HEK293 (cell line): ENCODE measurements at regions not wholly inside any gene's neighbourhood (a gene's known extent, or its start where the extent isn't known, plus 50 kb on each side); places are given as distances from the start of the nearest gene placed in this dataset.

Experiments
- CTCF ChIA-PET: fragments of 350-600 bp; formaldehyde crosslinking; extraction: SDS; loops from one replicate; lab custom pipeline; 2021; ENCODE audit warnings: antibody characterized with exemption; lab: Yijun Ruan, JAX
- POLR2A ChIA-PET: fragments of 300-600 bp; formaldehyde crosslinking; extraction: SDS; loops from one replicate; lab custom pipeline; 2020; ENCODE audit warnings: antibody characterized with exemption, inconsistent platforms; lab: Yijun Ruan, JAX
- H3K27ac ChIP-seq: fragments of 200-500 bp; sonication (Bioruptor generic); 2 replicates; pipeline ENCODE4 v1.5.1; 2014; ENCODE audit warnings: low read depth, low read length, control low read depth, inconsistent platforms; ENCODE audit errors: extremely low read depth
- H3K36me3 ChIP-seq, 2 experiments: fragments of 200-500 bp in 1 of 2; sonication (Bioruptor generic) in 1 of 2; 1 replicate in 1 of 2; 2 replicates in 1 of 2; pipeline ENCODE4 v1.5.1; 2014 to 2017; ENCODE audit warnings: inconsistent platforms in 2 of 2, low read length in 2 of 2; ENCODE audit not compliant: control insufficient read depth in 2 of 2, insufficient read depth in 1 of 2
- H3K4me1 ChIP-seq: fragments of 200-500 bp; sonication (Bioruptor generic); 2 replicates; pipeline ENCODE4 v1.5.1; 2014; ENCODE audit warnings: mild to moderate bottlenecking, low read length, inconsistent platforms; ENCODE audit not compliant: control insufficient read depth, insufficient read depth
- H3K4me3 ChIP-seq: 2 replicates; pipeline ENCODE4 v1.5.1; 2011; ENCODE audit warnings: low read depth, mild to moderate bottlenecking, control low read depth, low read length, moderate library complexity
- H3K9me3 ChIP-seq: fragments of 200-500 bp; sonication (Bioruptor generic); 2 replicates; pipeline ENCODE4 v1.5.1; 2014; ENCODE audit warnings: low read depth, low read length, inconsistent platforms; ENCODE audit not compliant: control insufficient read depth, insufficient read depth
- KLF1 ChIP-seq: fragments of 450-650 bp; formaldehyde crosslinking; IDR thresholded peaks from 2 replicates; pipeline ENCODE4 v1.5.1; 2016; ENCODE audit warnings: missing biosample characterization, missing genetic modification characterization
- KLF8 ChIP-seq: fragments of 450-650 bp; formaldehyde crosslinking; IDR thresholded peaks from 2 replicates; pipeline ENCODE4 v1.5.1; 2016; ENCODE audit warnings: missing biosample characterization, missing genetic modification characterization
- SP3 ChIP-seq: fragments of 450-650 bp; formaldehyde crosslinking; IDR thresholded peaks from 2 replicates; pipeline ENCODE4 v1.5.1; 2016; ENCODE audit warnings: missing biosample characterization, missing genetic modification characterization
- TRIM28 ChIP-seq: IDR thresholded peaks from 2 replicates; pipeline ENCODE4 v1.6.1; 2011; ENCODE audit warnings: low read length, control low read depth, borderline replicate concordance
- ZBTB8A ChIP-seq: fragments of 450-650 bp; formaldehyde crosslinking; IDR thresholded peaks from 2 replicates; pipeline ENCODE4 v1.5.1; 2016; ENCODE audit warnings: missing biosample characterization, missing genetic modification characterization
- ZFP69B ChIP-seq: fragments of 450-650 bp; formaldehyde crosslinking; IDR thresholded peaks from 2 replicates; pipeline ENCODE4 v1.5.1; 2016; ENCODE audit warnings: missing biosample characterization, missing genetic modification characterization
- ZIC2 ChIP-seq: fragments of 450-650 bp; formaldehyde crosslinking; IDR thresholded peaks from 2 replicates; pipeline ENCODE4 v1.5.1; 2016; ENCODE audit warnings: missing biosample characterization, missing genetic modification characterization
- ZNF132 ChIP-seq: fragments of 450-650 bp; formaldehyde crosslinking; IDR thresholded peaks from 2 replicates; pipeline ENCODE4 v1.5.1; 2017; ENCODE audit warnings: missing biosample characterization, missing genetic modification characterization, borderline replicate concordance
- ZNF184 ChIP-seq: fragments of 450-650 bp; IDR thresholded peaks from 2 replicates; pipeline ENCODE4 v1.5.1; 2018; ENCODE audit warnings: missing biosample characterization, mild to moderate bottlenecking, missing genetic modification characterization
- ZNF239 ChIP-seq: fragments of 450-650 bp; formaldehyde crosslinking; IDR thresholded peaks from 2 replicates; pipeline ENCODE4 v1.5.1; 2016; ENCODE audit warnings: missing biosample characterization, missing genetic modification characterization
- ZNF335 ChIP-seq: fragments of 450-650 bp; formaldehyde crosslinking; conservative IDR thresholded peaks from 2 replicates; pipeline ENCODE4 v1.5.1; 2016; ENCODE audit warnings: missing biosample characterization, missing genetic modification characterization
- ZNF341 ChIP-seq: fragments of 450-650 bp; formaldehyde crosslinking; IDR thresholded peaks from 2 replicates; pipeline ENCODE4; 2016; ENCODE audit warnings: low read depth, missing biosample characterization, missing genetic modification characterization
- ZNF433 ChIP-seq: fragments of 450-650 bp; formaldehyde crosslinking; IDR thresholded peaks from 2 replicates; pipeline ENCODE4 v1.5.1; 2016; ENCODE audit warnings: missing biosample characterization, missing genetic modification characterization, low read depth
- ZNF514 ChIP-seq: fragments of 450-650 bp; formaldehyde crosslinking; IDR thresholded peaks from 2 replicates; pipeline ENCODE4 v1.5.1; 2016; ENCODE audit warnings: missing biosample characterization, missing genetic modification characterization
- ZNF621 ChIP-seq: fragments of 450-650 bp; formaldehyde crosslinking; IDR thresholded peaks from 2 replicates; pipeline ENCODE4 v1.5.1; 2017; ENCODE audit warnings: missing biosample characterization, missing genetic modification characterization
- ZSCAN23 ChIP-seq: fragments of 450-650 bp; formaldehyde crosslinking; IDR thresholded peaks from 2 replicates; pipeline ENCODE4 v1.5.1; 2016; ENCODE audit warnings: missing biosample characterization, missing genetic modification characterization
- TF ChIP-seq, protein P1 (sequence below): fragments of 450-650 bp; formaldehyde crosslinking; IDR thresholded peaks from 2 replicates; pipeline ENCODE4 v1.5.1; 2016; ENCODE audit warnings: missing biosample characterization, missing genetic modification characterization
- TF ChIP-seq, protein P2 (sequence below): fragments of 450-650 bp; formaldehyde crosslinking; IDR thresholded peaks from 2 replicates; pipeline ENCODE4 v1.5.1; 2016; ENCODE audit warnings: missing biosample characterization, missing genetic modification characterization, low read depth
- TF ChIP-seq, protein P3 (sequence below): fragments of 450-650 bp; formaldehyde crosslinking; IDR thresholded peaks from 2 replicates; pipeline ENCODE4 v1.5.1; 2016; ENCODE audit warnings: missing biosample characterization, missing genetic modification characterization

DNA sequence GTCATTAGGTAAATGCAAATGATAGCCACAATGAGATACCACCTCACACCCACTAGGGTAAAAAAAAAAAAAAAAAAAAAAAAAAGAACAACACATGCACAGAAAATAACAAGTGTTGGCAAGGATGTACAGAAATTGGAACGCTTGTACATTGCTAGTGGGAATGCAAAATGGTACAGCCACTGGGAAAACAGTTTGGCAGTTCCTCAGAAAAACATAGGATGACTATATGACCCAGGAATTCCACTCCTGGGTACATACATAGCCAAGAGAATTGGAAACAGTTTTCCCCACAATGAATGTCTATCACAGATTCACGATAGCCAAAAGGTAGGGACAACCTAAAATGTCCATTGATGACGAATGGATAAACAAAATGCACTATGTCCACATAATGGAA, 161.3 kb upstream of the MAMLD1 start:
- Histone ChIP-seq H3K27ac (no peak overlapping the region), H3K4me3 (no peak overlapping the region), H3K4me1 (peaks cover 5% of the 10 kb centered on the region; the same call in 1 of the 2 replicates), H3K9me3 (no peaks in the 10 kb centered on the region), H3K36me3 (no peaks in the 10 kb centered on the region)
- POLR2A ChIA-PET, result no interaction called here
- CTCF ChIA-PET, result no interaction called here
- TF ChIP-seq ZNF239 (tag by site-specific recombination) (no peak), KLF1 (tag by site-specific recombination) (no peak), ZSCAN23 (tag by site-specific recombination) (no peak)
- TF ChIP-seq, all 188 proteins: peak for 0

DNA sequence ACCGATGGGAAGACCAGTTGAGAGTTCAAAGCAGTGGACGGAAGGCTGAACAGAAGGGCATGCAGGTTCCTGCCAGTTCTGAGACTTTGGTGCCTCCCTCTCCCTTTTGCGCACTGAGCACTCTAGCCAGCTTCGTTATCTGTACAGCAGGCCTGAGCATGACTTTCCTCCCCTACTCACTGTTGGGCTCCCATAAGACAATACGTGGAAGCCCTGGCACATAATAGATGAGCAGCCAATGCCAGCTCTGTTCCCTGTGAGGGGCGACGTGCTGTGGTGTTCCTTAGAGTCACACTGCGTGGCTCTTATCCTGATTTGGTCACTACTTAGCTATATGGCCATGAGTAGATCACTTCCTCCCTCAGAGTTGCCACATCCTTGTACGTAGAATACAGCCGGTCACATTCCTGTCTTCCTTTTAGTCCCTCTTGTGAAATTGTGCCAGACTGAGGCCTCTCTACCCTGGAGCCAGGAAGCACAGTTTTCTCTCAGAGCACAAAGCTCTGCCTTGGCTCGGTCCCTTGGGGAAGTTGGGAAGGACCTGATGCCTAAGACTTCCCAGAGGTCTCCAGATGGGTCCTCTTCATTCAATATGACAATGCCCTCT, 160.4 kb upstream of the MAMLD1 start:
- Histone ChIP-seq H3K27ac (no peak overlapping the region), H3K9me3 (no peaks in the 10 kb centered on the region), H3K4me3 (no peak overlapping the region), H3K4me1 (peaks cover 5% of the 10 kb centered on the region; the same call in 1 of the 2 replicates), H3K36me3 (no peaks in the 10 kb centered on the region)
- CTCF ChIA-PET, result interaction anchor here (0.7 kb wide), 1 partner anchor 152 kb away, joined by 3 read pairs; no protein-coding TSS in a partner anchor
- TF ChIP-seq KLF8 (tag by site-specific recombination) (no peak), ZNF341 (tag by site-specific recombination) (no peak), ZNF433 (tag by site-specific recombination) (no peak), ZNF621 (tag by site-specific recombination) (no peak)
- POLR2A ChIA-PET, result no interaction called here

DNA sequence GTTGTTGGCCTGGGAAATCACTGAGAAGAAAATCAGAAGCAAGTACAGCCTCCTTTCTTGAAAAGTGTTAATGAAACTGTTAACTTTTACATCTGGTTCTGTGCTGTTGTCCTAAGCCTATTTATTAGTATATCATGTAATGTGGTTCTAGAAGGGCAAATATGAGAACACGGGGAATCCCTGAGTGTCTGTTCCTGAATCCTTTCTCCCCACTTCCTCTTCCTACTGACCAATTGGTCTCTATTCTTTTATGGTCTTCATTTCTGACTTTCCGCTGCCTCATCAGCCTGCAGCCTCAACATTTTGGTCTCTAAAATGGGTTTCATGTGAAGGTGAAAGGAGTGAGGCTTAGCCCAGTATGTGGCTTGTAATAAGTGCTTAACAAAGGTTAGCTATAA, 159.9 kb upstream of the MAMLD1 start:
- POLR2A ChIA-PET, result no interaction called here
- no peak overlapping the region for H3K4me3 ChIP-seq
- H3K27ac ChIP-seq, result no peak overlapping the region
- no peaks in the 10 kb centered on the region for H3K36me3 ChIP-seq
- H3K9me3 ChIP-seq, result no peaks in the 10 kb centered on the region
- TF ChIP-seq ZNF132 (tag by site-specific recombination), result no peak
- TF ChIP-seq, protein P1, sequence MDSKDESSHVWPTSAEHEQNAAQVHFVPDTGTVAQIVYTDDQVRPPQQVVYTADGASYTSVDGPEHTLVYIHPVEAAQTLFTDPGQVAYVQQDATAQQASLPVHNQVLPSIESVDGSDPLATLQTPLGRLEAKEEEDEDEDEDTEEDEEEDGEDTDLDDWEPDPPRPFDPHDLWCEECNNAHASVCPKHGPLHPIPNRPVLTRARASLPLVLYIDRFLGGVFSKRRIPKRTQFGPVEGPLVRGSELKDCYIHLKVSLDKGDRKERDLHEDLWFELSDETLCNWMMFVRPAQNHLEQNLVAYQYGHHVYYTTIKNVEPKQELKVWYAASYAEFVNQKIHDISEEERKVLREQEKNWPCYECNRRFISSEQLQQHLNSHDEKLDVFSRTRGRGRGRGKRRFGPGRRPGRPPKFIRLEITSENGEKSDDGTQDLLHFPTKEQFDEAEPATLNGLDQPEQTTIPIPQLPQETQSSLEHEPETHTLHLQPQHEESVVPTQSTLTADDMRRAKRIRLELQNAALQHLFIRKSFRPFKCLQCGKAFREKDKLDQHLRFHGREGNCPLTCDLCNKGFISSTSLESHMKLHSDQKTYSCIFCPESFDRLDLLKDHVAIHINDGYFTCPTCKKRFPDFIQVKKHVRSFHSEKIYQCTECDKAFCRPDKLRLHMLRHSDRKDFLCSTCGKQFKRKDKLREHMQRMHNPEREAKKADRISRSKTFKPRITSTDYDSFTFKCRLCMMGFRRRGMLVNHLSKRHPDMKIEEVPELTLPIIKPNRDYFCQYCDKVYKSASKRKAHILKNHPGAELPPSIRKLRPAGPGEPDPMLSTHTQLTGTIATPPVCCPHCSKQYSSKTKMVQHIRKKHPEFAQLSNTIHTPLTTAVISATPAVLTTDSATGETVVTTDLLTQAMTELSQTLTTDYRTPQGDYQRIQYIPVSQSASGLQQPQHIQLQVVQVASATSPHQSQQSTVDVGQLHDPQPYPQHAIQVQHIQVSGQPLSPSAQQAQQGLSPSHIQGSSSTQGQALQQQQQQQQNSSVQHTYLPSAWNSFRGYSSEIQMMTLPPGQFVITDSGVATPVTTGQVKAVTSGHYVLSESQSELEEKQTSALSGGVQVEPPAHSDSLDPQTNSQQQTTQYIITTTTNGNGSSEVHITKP (tag by site-specific recombination), result no peak
- TF ChIP-seq ZNF184 (tag by site-specific recombination), result no peak
- TF ChIP-seq, protein P2, sequence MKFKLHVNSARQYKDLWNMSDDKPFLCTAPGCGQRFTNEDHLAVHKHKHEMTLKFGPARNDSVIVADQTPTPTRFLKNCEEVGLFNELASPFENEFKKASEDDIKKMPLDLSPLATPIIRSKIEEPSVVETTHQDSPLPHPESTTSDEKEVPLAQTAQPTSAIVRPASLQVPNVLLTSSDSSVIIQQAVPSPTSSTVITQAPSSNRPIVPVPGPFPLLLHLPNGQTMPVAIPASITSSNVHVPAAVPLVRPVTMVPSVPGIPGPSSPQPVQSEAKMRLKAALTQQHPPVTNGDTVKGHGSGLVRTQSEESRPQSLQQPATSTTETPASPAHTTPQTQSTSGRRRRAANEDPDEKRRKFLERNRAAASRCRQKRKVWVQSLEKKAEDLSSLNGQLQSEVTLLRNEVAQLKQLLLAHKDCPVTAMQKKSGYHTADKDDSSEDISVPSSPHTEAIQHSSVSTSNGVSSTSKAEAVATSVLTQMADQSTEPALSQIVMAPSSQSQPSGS (tag by site-specific recombination), result no peak
- TF ChIP-seq ZIC2 (tag by site-specific recombination), result no peak
- no peak for TF ChIP-seq ZBTB8A (tag by site-specific recombination)
- TF ChIP-seq TRIM28, result no peak
- no peak for TF ChIP-seq ZFP69B (tag by site-specific recombination)
- TF ChIP-seq ZNF335 (tag by site-specific recombination), result no peak
- TF ChIP-seq, protein P3, sequence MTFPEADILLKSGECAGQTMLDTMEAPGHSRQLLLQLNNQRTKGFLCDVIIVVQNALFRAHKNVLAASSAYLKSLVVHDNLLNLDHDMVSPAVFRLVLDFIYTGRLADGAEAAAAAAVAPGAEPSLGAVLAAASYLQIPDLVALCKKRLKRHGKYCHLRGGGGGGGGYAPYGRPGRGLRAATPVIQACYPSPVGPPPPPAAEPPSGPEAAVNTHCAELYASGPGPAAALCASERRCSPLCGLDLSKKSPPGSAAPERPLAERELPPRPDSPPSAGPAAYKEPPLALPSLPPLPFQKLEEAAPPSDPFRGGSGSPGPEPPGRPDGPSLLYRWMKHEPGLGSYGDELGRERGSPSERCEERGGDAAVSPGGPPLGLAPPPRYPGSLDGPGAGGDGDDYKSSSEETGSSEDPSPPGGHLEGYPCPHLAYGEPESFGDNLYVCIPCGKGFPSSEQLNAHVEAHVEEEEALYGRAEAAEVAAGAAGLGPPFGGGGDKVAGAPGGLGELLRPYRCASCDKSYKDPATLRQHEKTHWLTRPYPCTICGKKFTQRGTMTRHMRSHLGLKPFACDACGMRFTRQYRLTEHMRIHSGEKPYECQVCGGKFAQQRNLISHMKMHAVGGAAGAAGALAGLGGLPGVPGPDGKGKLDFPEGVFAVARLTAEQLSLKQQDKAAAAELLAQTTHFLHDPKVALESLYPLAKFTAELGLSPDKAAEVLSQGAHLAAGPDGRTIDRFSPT (tag by site-specific recombination), result no peak
- no peak for TF ChIP-seq SP3 (tag by site-specific recombination)
- TF ChIP-seq ZNF514 (tag by site-specific recombination), result no peak
- H3K4me1 ChIP-seq, result peaks cover 5% of the 10 kb centered on the region; the same call in 1 of the 2 replicates
- CTCF ChIA-PET, result no interaction called here
